ENCODE measurements at regions not wholly inside any gene's neighbourhood (a gene's known extent, or its start where the extent isn't known, plus 50 kb on each side); places are given as distances from the start of the nearest gene placed in this dataset.

DNA sequence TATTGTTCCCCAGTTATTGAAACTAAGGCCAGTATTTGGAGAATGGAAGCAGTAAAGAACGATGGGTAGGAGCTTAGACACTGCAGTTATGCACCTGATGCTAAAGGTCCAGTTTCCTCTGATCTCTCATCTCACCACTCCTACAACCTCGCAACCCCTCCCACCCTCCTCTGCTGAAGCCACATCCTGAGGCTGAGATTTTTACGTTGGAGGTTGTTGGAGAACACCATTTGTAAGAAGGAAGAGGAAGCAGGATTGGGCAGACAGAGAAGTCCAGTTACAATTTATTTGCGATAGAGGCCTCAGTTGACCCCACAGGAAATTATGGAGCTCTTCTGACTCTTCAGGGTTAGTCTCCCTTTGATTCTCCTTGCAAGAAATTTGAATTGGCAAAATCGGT, 54.3 kb upstream of the NDUFV2 start:
- FAIRE-seq = no peak
- TF ChIP-seq SP1 (IDR thresholded peaks at IDR 0.05; ENCODE audit: low read depth, low read length) (no peak), KDM4A (IDR thresholded peaks at IDR 0.05; ENCODE audit: low read depth, low read length, severe bottlenecking) (no peak), SIRT6 (IDR thresholded peaks at IDR 0.05; ENCODE audit: low read length) (no peak), TAF7 (optimal IDR thresholded peaks at IDR 0.05; ENCODE audit: borderline replicate concordance, low read depth, low read length) (no peak), JUN (IDR thresholded peaks at IDR 0.05; ENCODE audit: low read depth, low read length) (no peak), CHD2 (IDR thresholded peaks at IDR 0.05; ENCODE audit: low read length) (no peak), GTF2F1 (IDR thresholded peaks at IDR 0.05; ENCODE audit: borderline replicate concordance, low read depth, low read length) (no peak), NRF1 (IDR thresholded peaks at IDR 0.05; ENCODE audit: low read depth, low read length) (no peak), SRF (IDR thresholded peaks at IDR 0.05; ENCODE audit: low read depth, low read length) (no peak)
- no peaks in the 10 kb centered on the region for H3K79me2 ChIP-seq (ENCODE audit: control insufficient read depth in 1 of 2, insufficient read depth in 2 of 2, low read length in 2 of 2)
- no peaks in the 10 kb centered on the region for H3K23me2 ChIP-seq (ENCODE audit: low read depth, low read length)
- H2AK5ac ChIP-seq (ENCODE audit: low read depth, low read length) = no peak overlapping the region
- no peak overlapping the region for H3K4me2 ChIP-seq (ENCODE audit: insufficient read depth in 1 of 2, low read depth in 2 of 2, low read length in 2 of 2)
- no peak overlapping the region for H2AFZ ChIP-seq (ENCODE audit: low read length)
- 87% methylated on average over 5 of the region's 5 CpGs; no CpG with 5 or more reads in 1 of the 2 experiments for WGBS, 2 experiments (ENCODE audit: extremely low coverage in 1 of 2, insufficient coverage in 1 of 2, insufficient read length in 1 of 2, insufficient replicate concordance in 2 of 2, low coverage in 1 of 2, low lambda C conversion rate in 2 of 2, missing lambda C conversion rate in 1 of 2)
- no peak overlapping the region for H3K27ac ChIP-seq (ENCODE audit: low read depth, low read length)
- H2BK12ac ChIP-seq (ENCODE audit: low read depth, low read length) = no peak overlapping the region
- no peaks in the 10 kb centered on the region for H3K27me3 ChIP-seq (replicated peaks in 1 of 4; ENCODE audit: control insufficient read depth in 3 of 4, extremely low read depth in 1 of 4, insufficient read depth in 3 of 4, low read length in 3 of 4)
- H4K91ac ChIP-seq (replicated peaks; ENCODE audit: insufficient read length, low read length) = no peak overlapping the region
- H3K23ac ChIP-seq (ENCODE audit: insufficient read length) = no peak overlapping the region
- POLR2A ChIA-PET (ENCODE audit: partially characterized antibody) = interaction anchor here (1.1 kb wide), 1 partner anchor 9 kb away, joined by 3 read pairs; no protein-coding TSS in a partner anchor
- H3K9me3 ChIP-seq (ENCODE audit: insufficient read depth in 2 of 2, low read depth in 1 of 2, low read length in 1 of 2) = peaks cover 16 to 37% of the 10 kb centered on the region in 2 experiments
- H4K8ac ChIP-seq (ENCODE audit: extremely low read depth, insufficient read depth, low read length) = no peak overlapping the region
- H3K4ac ChIP-seq (replicated peaks; ENCODE audit: insufficient read length, low read depth, low read length) = no peak overlapping the region
- no peaks in the 10 kb centered on the region for H3K36me3 ChIP-seq (ENCODE audit: control insufficient read depth in 2 of 4, insufficient read depth in 4 of 4, low read length in 3 of 4)
- CTCF ChIA-PET (ENCODE audit: partially characterized antibody) = interaction anchor here (0.6 kb wide), 1 partner anchor 103 kb away, joined by 3 read pairs; no protein-coding TSS in a partner anchor
- no peak overlapping the region for H3K18ac ChIP-seq (ENCODE audit: extremely low read depth, low read length)
- no peak overlapping the region for H2BK20ac ChIP-seq (ENCODE audit: low read length)
- no peak overlapping the region for H2BK15ac ChIP-seq (ENCODE audit: low read length)
- no peak for DNase-seq (ENCODE audit: low read depth in 1 of 2, low spot score in 2 of 2)
- H3K79me1 ChIP-seq (ENCODE audit: low read depth, low read length) = no peaks in the 10 kb centered on the region
- no peak overlapping the region for H3K4me3 ChIP-seq (ENCODE audit: extremely low read depth in 1 of 4, insufficient read depth in 2 of 4, low read depth in 3 of 4, low read length in 4 of 4)
- no peak overlapping the region for H3K56ac ChIP-seq (replicated peaks; ENCODE audit: insufficient read length, low read depth, low read length)
- H2BK120ac ChIP-seq (replicated peaks; ENCODE audit: low read depth, low read length) = no peak overlapping the region
- H3K14ac ChIP-seq (ENCODE audit: insufficient read length) = no peak overlapping the region
- H4K20me1 ChIP-seq (replicated peaks in 1 of 2; ENCODE audit: control insufficient read depth in 1 of 2, insufficient read depth in 2 of 2, low read length in 2 of 2) = no peaks in the 10 kb centered on the region
- no peak overlapping the region for H2BK5ac ChIP-seq (ENCODE audit: low read depth, low read length)
- H3K4me1 ChIP-seq (replicated peaks in 1 of 4; ENCODE audit: control insufficient read depth in 3 of 4, insufficient read depth in 4 of 4, low read length in 3 of 4) = no peaks in the 10 kb centered on the region
- H3K9ac ChIP-seq (replicated peaks in 1 of 4; ENCODE audit: extremely low read depth in 1 of 4, low read depth in 3 of 4, low read length in 3 of 4) = no peak overlapping the region
- no peak overlapping the region for H4K5ac ChIP-seq (ENCODE audit: insufficient read length, low read depth, low read length)

All from H1 (cell line).